NCI-H345 treated with DMSO at 0.1 percent for 48 hours (cell line): ENCODE measurements at regions not wholly inside any gene's neighbourhood (a gene's known extent, or its start where the extent isn't known, plus 50 kb on each side); places are given as distances from the start of the nearest gene placed in this dataset.

Experiments
- DNase-seq: peaks from one replicate; lab custom pipeline; 2025; ENCODE audit not compliant: unreplicated experiment; lab: John Stamatoyannopoulos, UW

GRCh38 chr2:88283886-88284592 is 113.9 kb downstream of the THNSL2 start:
- no peak for DNase-seq

GRCh38 chr2:88281302-88282217 is 111.4 kb downstream of the THNSL2 start:
- DNase-seq = no peak

DNA sequence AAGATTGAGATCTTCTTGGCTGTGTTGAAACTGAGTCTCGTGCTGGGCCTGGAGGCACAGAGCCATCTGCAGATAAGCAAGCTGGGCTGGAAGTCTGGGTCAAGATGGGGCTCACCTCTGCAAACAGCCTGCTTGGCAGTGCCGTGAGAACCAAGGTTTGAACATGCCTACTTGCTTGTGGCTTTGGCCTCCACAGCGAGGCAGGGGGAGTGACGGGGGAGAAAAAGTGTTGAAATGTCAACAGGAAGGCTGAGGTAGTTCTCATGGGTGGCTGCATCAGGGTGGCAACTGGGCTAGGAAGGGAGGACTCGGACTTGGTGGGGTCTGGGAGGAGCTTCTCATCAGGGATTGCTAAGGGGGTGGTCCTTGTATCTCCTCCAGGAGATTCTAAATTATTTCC is 99.7 kb downstream of the THNSL2 start:
- DNase-seq = no peak

DNA sequence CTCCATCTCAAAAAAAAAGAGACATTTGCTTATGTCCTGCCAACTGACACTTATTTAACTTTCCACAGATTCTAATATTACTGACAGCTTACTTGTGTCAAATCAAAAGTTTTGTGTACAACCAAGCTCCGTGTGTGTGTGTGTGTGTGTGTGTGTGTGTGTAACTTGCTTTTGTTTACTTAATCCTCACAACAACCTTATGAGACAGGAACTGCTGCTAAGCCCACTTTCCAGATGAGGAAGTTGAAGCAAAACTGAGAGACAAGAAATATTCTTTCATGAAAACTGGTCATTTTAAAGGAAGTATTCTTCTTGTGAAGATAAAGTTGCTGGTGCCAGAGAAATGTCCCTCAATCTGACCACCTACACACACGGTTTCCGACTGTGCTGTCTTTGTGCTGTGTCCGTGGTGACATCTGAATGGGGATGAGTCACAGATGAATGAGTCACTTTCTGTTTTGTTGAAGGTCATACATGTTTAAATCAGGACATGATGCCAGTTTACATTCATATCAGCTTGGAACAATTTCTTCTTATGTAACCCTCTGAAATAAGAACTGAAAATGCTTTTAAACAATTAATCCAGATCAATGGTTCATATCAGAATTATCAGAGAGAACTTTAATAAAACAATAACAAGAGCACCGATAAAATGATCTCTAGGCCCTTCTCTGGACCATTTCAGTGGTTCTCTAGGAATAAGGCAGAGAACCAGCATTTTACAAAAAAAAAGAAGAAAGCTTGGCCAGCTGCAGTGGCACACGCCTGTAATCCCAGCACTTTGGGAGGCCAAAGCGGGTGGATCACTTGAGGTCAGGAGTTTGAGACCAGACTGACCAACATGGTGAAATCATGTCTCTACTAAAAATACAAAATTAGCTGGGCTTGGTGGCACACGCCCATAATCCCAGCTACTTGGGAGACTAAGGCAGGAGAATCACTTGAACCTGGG is 95.5 kb downstream of the THNSL2 start:
- no peak for DNase-seq

- DNase-seq = no peak
Observed at GRCh38 chr2:88263861-88264260, 93.7 kb downstream of the THNSL2 start.

GRCh38 chr2:88261725-88262124 is 91.6 kb downstream of the THNSL2 start:
- DNase-seq = no peak

GRCh38 chr2:88258208-88258607 is 88.1 kb downstream of the THNSL2 start:
- no peak for DNase-seq

DNA sequence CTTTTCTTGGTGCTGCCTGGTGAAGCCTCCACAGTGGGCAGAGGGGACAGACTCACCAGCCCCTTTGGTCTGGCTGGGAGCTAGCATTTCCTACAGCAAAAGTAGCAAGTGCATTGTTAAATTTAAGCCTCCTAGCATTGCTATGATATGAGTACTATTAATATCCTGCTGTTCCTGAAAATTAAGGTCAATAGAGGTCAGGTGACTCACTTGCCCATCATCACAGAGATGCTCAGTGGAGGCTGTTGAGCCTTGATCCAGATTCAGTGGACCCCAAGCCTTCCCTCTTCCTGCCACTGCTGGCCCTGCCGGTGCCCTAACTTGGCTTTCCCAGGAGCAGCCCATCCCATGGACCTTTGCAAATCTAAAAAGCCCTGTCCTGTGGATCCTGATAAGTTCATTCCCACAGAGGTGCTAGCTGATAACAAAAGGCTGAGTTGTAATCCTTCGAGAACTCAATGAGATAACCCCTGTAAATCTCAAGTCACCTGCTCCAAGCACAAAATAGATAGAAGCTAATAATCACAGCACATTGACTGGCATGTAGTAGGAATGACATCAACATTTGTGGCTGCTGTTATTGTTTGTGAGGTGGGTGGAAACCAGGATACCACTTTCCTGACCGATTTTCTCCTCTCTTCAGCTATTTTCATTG is 84.4 kb downstream of the THNSL2 start:
- DNase-seq = no peak

- no peak for DNase-seq
Observed at GRCh38 chr2:88253997-88254396, 83.9 kb downstream of the THNSL2 start.

DNA sequence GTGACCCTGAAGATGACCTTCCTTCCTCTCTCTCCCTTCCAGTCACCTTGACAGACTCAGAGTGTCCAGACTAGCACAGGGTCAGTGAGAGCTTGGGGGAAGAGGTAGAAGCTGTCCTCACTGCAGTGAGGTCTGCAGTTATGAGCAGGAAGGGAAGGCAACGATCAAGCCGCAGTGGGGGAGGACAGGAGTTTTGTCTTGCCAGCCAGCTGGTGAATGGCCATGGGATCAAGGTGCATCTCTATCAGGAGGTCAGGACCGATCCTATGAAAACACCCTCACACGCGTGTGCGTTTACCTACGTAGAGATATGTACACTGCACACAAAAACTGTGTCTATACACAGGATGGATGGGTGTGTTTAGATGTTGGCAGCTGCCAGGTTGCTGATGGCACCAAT is 83.2 kb downstream of the THNSL2 start:
- DNase-seq = no peak

DNA sequence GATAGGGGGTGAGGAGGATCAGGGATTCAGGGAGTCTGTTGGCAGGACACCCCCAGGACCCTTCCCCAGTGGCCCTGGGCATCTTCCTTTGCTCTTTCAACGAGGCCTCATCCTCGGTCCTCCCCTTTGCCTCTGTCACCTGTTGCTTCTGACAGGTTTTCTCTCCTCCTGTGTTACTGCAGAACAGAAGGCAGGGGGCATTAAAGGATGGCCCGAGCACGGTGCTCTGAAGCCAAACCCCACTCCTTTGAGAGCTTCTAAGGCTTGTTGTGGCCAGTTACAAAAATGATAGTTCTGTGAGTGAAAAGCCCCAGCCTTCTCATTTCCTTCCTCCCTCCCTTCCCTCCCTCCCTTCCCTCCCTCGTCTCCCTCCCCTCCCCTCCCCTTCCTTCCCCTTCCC is 82.5 kb downstream of the THNSL2 start:
- no peak for DNase-seq

GRCh38 chr2:88252111-88252510 is 82.0 kb downstream of the THNSL2 start:
- no peak for DNase-seq

GRCh38 chr2:88250404-88250803 is 80.3 kb downstream of the THNSL2 start:
- DNase-seq = no peak

DNA sequence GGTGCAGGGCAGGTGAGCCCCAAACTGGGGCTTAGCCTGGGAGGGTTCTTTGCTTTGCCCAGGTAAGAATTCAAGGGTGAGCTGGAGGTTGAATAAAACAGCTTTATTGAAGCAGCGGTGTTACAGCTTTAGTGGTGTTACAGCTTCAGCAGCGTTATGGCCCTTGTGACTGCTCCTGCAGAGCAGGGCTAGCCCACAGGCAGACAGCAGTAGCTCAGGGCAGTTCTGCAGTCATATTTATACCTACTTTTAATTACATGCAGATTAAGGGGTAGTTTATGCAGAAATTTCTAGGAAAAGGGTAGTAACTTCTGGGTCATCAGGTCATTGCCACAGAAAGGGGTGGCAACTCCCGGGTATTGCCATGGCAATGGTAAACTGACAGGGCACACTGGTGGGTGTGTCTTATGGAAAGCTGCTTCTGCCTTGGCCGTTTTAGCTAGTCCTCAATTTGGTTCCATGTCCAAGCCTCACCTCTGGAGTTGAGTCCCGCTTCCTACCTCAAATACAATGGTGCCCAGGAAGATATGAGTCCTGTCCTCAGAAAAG is 78.2 kb downstream of the THNSL2 start:
- DNase-seq = no peak

GRCh38 chr2:88247531-88247930 is 77.4 kb downstream of the THNSL2 start:
- no peak for DNase-seq

- DNase-seq = no peak
Observed at GRCh38 chr2:88245109-88245508, 75.0 kb downstream of the THNSL2 start.

- no peak for DNase-seq
Observed at GRCh38 chr2:88239781-88240180, 69.6 kb downstream of the THNSL2 start.

- DNase-seq = no peak
Observed at GRCh38 chr2:88236666-88237065, 66.5 kb downstream of the THNSL2 start.
